K562 (cell line): ENCODE measurements at regions not wholly inside any gene's neighbourhood (a gene's known extent, or its start where the extent isn't known, plus 50 kb on each side); places are given as distances from the start of the nearest gene placed in this dataset.

Source experiments
- ATAC-seq: fragments of 200-7000 bp; cut with Tn5 transposase; 3 replicates; pipeline ENCODE4 v1.9.1; 2020; ENCODE audit warnings: moderate library complexity
- BruUV-seq: library from RNA; stranded (reverse); fragments of 400-500 nt; replicated peaks from 2 replicates; lab custom pipeline; 2021; lab: Mats Ljungman, UMichigan
- CTCF ChIA-PET: fragments of 300-600 bp; formaldehyde crosslinking; extraction: SDS; loops from one replicate; lab custom pipeline; 2021; ENCODE audit warnings: low intra/inter-chr PET ratio; lab: Yijun Ruan, JAX
- POLR2A ChIA-PET: fragments of 300-600, 350-650 bp; sonication (Branson Sonifier 250); formaldehyde crosslinking; extraction: SDS; loops from one replicate; lab custom pipeline; 2021; ENCODE audit warnings: antibody characterized with exemption, inconsistent platforms; lab: Yijun Ruan, JAX
- DNase-seq, 4 experiments: peaks; one replicate each; pipeline versions ENCODE4 v3.0.0 to v3.0.0-alpha.2; 2011 to 2018; ENCODE audit warnings: low spot score in 3 of 4, mixed read lengths in 3 of 4; ENCODE audit errors: extremely low read depth in 1 of 4
- FAIRE-seq: peaks from 2 replicates; lab custom pipeline; 2011; peaks lifted over from hg19 to GRCh38; lab: Jason Lieb, UNC
- H2AFZ ChIP-seq: 2 replicates; pipeline ENCODE4 v1.6.0; 2011; ENCODE audit warnings: low read depth, low read length, control low read depth, inconsistent platforms
- H3K27ac ChIP-seq: fragments of 200-600 bp; 3 replicates; pipeline ENCODE4 v1.8.0; 2011; ENCODE audit warnings: low read depth, mild to moderate bottlenecking, control low read depth, inconsistent platforms, low read length, moderate library complexity, mixed read lengths; ENCODE audit errors: extremely low read depth
- H3K27me3 ChIP-seq, 2 experiments: fragments of 300-600 bp in 1 of 2; 2 replicates in 1 of 2; 3 replicates in 1 of 2; pipeline versions ENCODE4 v1.6.0 to v1.8.0; 2011; ENCODE audit warnings: inconsistent platforms in 2 of 2, low read length in 2 of 2, mild to moderate bottlenecking in 1 of 2, mixed read lengths in 1 of 2, moderate library complexity in 1 of 2; ENCODE audit not compliant: control insufficient read depth in 2 of 2, insufficient read depth in 2 of 2
- H3K36me3 ChIP-seq: fragments of 300-600 bp; 3 replicates; pipeline ENCODE4 v1.8.0; 2011; ENCODE audit warnings: mild to moderate bottlenecking, low read length, inconsistent platforms; ENCODE audit not compliant: control insufficient read depth, insufficient read depth
- H3K4me1 ChIP-seq, 2 experiments: fragments of 200-600 bp in 1 of 2; replicated peaks in 1 of 2; 2 replicates in 1 of 2; 3 replicates in 1 of 2; pipeline versions ENCODE4 v1.5.1 to v1.8.0; 2011; ENCODE audit warnings: inconsistent platforms in 2 of 2, low read length in 2 of 2, mild to moderate bottlenecking in 1 of 2, mixed read lengths in 1 of 2, moderate library complexity in 1 of 2; ENCODE audit not compliant: control insufficient read depth in 2 of 2, insufficient read depth in 2 of 2
- H3K4me2 ChIP-seq: 2 replicates; pipeline ENCODE4 v1.6.1; 2011; ENCODE audit warnings: low read length, control low read depth, inconsistent platforms, mixed read lengths; ENCODE audit not compliant: insufficient read depth
- H3K4me3 ChIP-seq: fragments of 200-600 bp; sonication (generic), shearing (Covaris generic); 2 replicates; pipeline ENCODE4 v1.5.1; 2016; ENCODE audit warnings: control low read depth, inconsistent platforms
- H3K79me2 ChIP-seq: fragments of 200-600 bp; 3 replicates; pipeline ENCODE4 v1.8.0; 2011; ENCODE audit warnings: low read length, inconsistent platforms; ENCODE audit not compliant: control insufficient read depth, insufficient read depth
- H3K9ac ChIP-seq, 2 experiments: 2 replicates each; pipeline versions ENCODE4 v1.6.0 to v1.6.1; 2011; ENCODE audit warnings: low read depth in 2 of 2, low read length in 2 of 2, control low read depth in 1 of 2, inconsistent platforms in 1 of 2, mild to moderate bottlenecking in 1 of 2, mixed read lengths in 1 of 2; ENCODE audit not compliant: insufficient read depth in 1 of 2
- H3K9me1 ChIP-seq: one replicate; pipeline ENCODE4 v1.6.0; 2011; ENCODE audit warnings: inconsistent platforms, mild to moderate bottlenecking, low read length, moderate library complexity; ENCODE audit not compliant: control insufficient read depth, insufficient read depth
- H3K9me3 ChIP-seq: replicated peaks from 2 replicates; pipeline ENCODE4 v1.5.1; 2011; ENCODE audit warnings: low read depth, low read length, inconsistent platforms; ENCODE audit not compliant: control insufficient read depth, insufficient read depth
- H4K20me1 ChIP-seq: replicated peaks from 2 replicates; pipeline ENCODE4 v1.6.1; 2011; ENCODE audit warnings: low read length, inconsistent platforms, mixed read lengths; ENCODE audit not compliant: control insufficient read depth, insufficient read depth
- BACH1 ChIP-seq: fragments of 200-800 bp; sonication (Bioruptor generic); IDR thresholded peaks from 2 replicates; pipeline ENCODE4 v1.6.1; 2016; ENCODE audit warnings: missing genetic modification characterization, missing compliant biosample characterization
- CREB5 ChIP-seq: fragments of 250-450 bp; sonication (Bioruptor Pico); IDR thresholded peaks from 2 replicates; pipeline ENCODE4 v1.5.0; 2020; ENCODE audit warnings: mild to moderate bottlenecking
- HIVEP1 ChIP-seq: fragments of 250-450 bp; sonication (Bioruptor Pico); IDR thresholded peaks from 2 replicates; pipeline ENCODE4 v1.4.0; 2020; ENCODE audit warnings: mild to moderate bottlenecking
- HNRNPL ChIP-seq: fragments of 200-400 bp; formaldehyde crosslinking; IDR thresholded peaks from 2 replicates; pipeline ENCODE4 v1.6.1; 2017; ENCODE audit warnings: low read depth, mild to moderate bottlenecking, low read length
- KDM5B ChIP-seq: fragments of 200-600 bp; sonication (generic); IDR thresholded peaks from 2 replicates; pipeline ENCODE4 v1.6.1; 2012; ENCODE audit warnings: low read depth, mild to moderate bottlenecking, moderate library complexity, low read length, control low read depth, inconsistent platforms; ENCODE audit not compliant: insufficient replicate concordance
- MYNN ChIP-seq, 2 experiments: sonication (generic); formaldehyde crosslinking in 1 of 2; IDR thresholded peaks; 2 replicates each; pipeline versions ENCODE4 v1.5.0 to v1.6.1; 2016 to 2020; ENCODE audit warnings: antibody characterized with exemption in 1 of 2, missing genetic modification reagents in 1 of 2
- POLR2A ChIP-seq: fragments of 450-650 bp; conservative IDR thresholded peaks from 2 replicates; pipeline ENCODE4 v1.6.1; 2016
- SIN3B ChIP-seq: fragments of 450-650 bp; IDR thresholded peaks from 2 replicates; pipeline ENCODE4 v1.6.1; 2017; ENCODE audit warnings: low read depth, mild to moderate bottlenecking, moderate library complexity
- SMAD3 ChIP-seq: fragments of 450-650 bp; formaldehyde crosslinking; conservative IDR thresholded peaks from 2 replicates; pipeline ENCODE4 v1.4.0; 2020; ENCODE audit warnings: mild to moderate bottlenecking
- SMARCB1 ChIP-seq: IDR thresholded peaks from 2 replicates; pipeline ENCODE4 v1.6.1; 2011; ENCODE audit warnings: improper control_type of control experiment, low read depth; ENCODE audit not compliant: insufficient read length
- TEAD1 ChIP-seq, 2 experiments: fragments of 450-650 bp in 1 of 2; sonication (generic) in 1 of 2; formaldehyde crosslinking; IDR thresholded peaks; 2 replicates each; pipeline versions ENCODE4 v1.4.0 to v1.8.0; 2020 to 2022; ENCODE audit warnings: mild to moderate bottlenecking in 2 of 2, missing genetic modification reagents in 1 of 2
- ZNF639 ChIP-seq, 2 experiments: fragments of 200-800 bp in 1 of 2; sonication (Bioruptor generic) in 1 of 2; sonication (generic) in 1 of 2; formaldehyde crosslinking in 1 of 2; IDR thresholded peaks in 1 of 2; conservative IDR thresholded peaks in 1 of 2; 2 replicates each; pipeline versions ENCODE4 v1.5.0 to v1.6.1; 2016 to 2020; ENCODE audit warnings: missing compliant biosample characterization in 1 of 2, missing genetic modification characterization in 1 of 2, missing genetic modification reagents in 1 of 2
- WGBS: fragments of 100-300 bp; shearing (Covaris generic); methylation state at CpG from one replicate; pipeline ENCODE4 v1.1.6; 2016; ENCODE audit warnings: low coverage, mixed read lengths; ENCODE audit not compliant: insufficient coverage; ENCODE audit errors: missing lambda C conversion rate; 5-methylcytosine and 5-hydroxymethylcytosine counted together
- in situ Hi-C: fragments of 300-500 bp; cut with MboI; formaldehyde crosslinking; loops from 4 replicates; pipeline ENCODE4 v1.15.0; 2018; ENCODE audit warnings: inconsistent platforms, mixed read lengths
- intact Hi-C: fragments of 100-400 bp; cut with micrococcal nuclease; formaldehyde crosslinking; loops from 2 replicates; pipeline ENCODE4 v1.14.2; 2022

- H3K4me2 ChIP-seq: no peak overlapping the region
- H3K9ac ChIP-seq: no peak overlapping the region
- no peak overlapping the region for H2AFZ ChIP-seq
- H3K79me2 ChIP-seq: no peaks in the 10 kb centered on the region
- no peaks in the 10 kb centered on the region for H3K36me3 ChIP-seq
- BruUV-seq: no TSS peak
- ATAC-seq (no peak), FAIRE-seq (no peak), DNase-seq (no peak)
- peaks cover 0 to 13% of the 10 kb centered on the region in 2 experiments; a peak in 2 of 5 replicates for H3K27me3 ChIP-seq
- H3K9me1 ChIP-seq: no peaks in the 10 kb centered on the region
- no peaks in the 10 kb centered on the region for H4K20me1 ChIP-seq
- intact Hi-C loops: no loop called here
- no peak for TF ChIP-seq HNRNPL
- no peak for TF ChIP-seq SMARCB1
- POLR2A ChIA-PET: no interaction called here
- WGBS: 13% methylated on average over 1 of the region's 1 CpG
- H3K9me3 ChIP-seq: no peaks in the 10 kb centered on the region
- no peak overlapping the region for H3K4me3 ChIP-seq
- no peak overlapping the region for H3K27ac ChIP-seq
- CTCF ChIA-PET: no interaction called here
- in situ Hi-C loops: loop anchor here (25.0 kb wide), 1 partner anchor 703 kb away; no protein-coding TSS in a partner anchor
- H3K4me1 ChIP-seq: no peaks in the 10 kb centered on the region
Measured at GRCh38 chrX:1884446-1884845, 269.6 kb downstream of the ASMT start.

GRCh38 chrX:1885116-1885515 is 270.3 kb downstream of the ASMT start:
- Histone ChIP-seq H3K9me1 (no peaks in the 10 kb centered on the region), H3K36me3 (no peaks in the 10 kb centered on the region), H3K4me2 (no peak overlapping the region), H2AFZ (no peak overlapping the region), H3K79me2 (no peaks in the 10 kb centered on the region), H4K20me1 (no peaks in the 10 kb centered on the region), H3K27ac (no peak overlapping the region), H3K4me3 (no peak overlapping the region), H3K4me1 (no peaks in the 10 kb centered on the region), H3K9me3 (no peaks in the 10 kb centered on the region), H3K9ac (no peak overlapping the region), H3K27me3 (peaks cover 0 to 13% of the 10 kb centered on the region in 2 experiments; a peak in 2 of 5 replicates)
- whole genome bisulfite sequencing: 0% methylated on average over 12 of the region's 12 CpGs
- FAIRE-seq (no peak), DNase-seq (no peak), ATAC-seq (no peak)
- intact Hi-C loops: no loop called here
- no TSS peak for BruUV-seq
- ChIA-PET CTCF (no interaction called here), POLR2A (no interaction called here)
- in situ Hi-C loops: loop anchor here (25.0 kb wide), 1 partner anchor 702 kb away; no protein-coding TSS in a partner anchor
- no peak for TF ChIP-seq CREB5 (CRISPR knock-in tag)
- no peak for TF ChIP-seq SIN3B
- TF ChIP-seq HIVEP1 (CRISPR knock-in tag): no peak
- no peak for TF ChIP-seq ZNF639 (CRISPR knock-in tag; conservative IDR thresholded peaks at IDR 0.05 in 1 of 2, IDR thresholded peaks at IDR 0.05 in 1 of 2)
- TF ChIP-seq MYNN (IDR thresholded peaks at IDR 0.05): no peak
- TF ChIP-seq MYNN (CRISPR knock-in tag; IDR thresholded peaks at IDR 0.05): no peak
- TF ChIP-seq BACH1: no peak
- TF ChIP-seq POLR2A: no peak
- TF ChIP-seq TEAD1 (CRISPR knock-in tag; IDR thresholded peaks at IDR 0.05): no peak
- TF ChIP-seq KDM5B: no peak
- TF ChIP-seq SMAD3 (CRISPR knock-in tag): no peak
